ENCODE measurements at regions not wholly inside any gene's neighbourhood (a gene's known extent, or its start where the extent isn't known, plus 50 kb on each side); places are given as distances from the start of the nearest gene placed in this dataset.

DNA sequence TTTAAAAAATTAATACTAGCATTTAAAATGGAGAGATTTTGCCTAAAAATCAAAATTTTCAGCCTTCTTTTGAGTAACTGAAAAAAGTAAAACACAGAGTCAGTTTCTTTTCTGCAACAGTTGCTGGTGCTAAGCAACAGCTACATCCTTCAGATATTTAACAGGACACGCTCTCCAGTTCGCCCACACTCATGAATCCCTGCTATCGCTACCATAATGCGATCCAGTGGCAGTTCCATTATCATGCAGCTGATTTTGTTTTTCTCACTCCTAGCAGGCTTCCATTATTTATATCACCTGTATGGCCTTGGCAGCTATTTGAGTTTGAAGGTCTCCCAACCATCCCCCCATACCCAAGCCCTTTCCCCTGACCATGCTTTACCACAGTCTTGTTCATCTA, 93.1 kb upstream of the NCKAP5 start:
- H3K36me3 Mint-ChIP-seq (ENCODE audit: low read depth), result no peaks in the 10 kb centered on the region
- ChIA-PET CTCF (no interaction called here), POLR2A (no interaction called here)
- TF ChIP-seq, protein P1, sequence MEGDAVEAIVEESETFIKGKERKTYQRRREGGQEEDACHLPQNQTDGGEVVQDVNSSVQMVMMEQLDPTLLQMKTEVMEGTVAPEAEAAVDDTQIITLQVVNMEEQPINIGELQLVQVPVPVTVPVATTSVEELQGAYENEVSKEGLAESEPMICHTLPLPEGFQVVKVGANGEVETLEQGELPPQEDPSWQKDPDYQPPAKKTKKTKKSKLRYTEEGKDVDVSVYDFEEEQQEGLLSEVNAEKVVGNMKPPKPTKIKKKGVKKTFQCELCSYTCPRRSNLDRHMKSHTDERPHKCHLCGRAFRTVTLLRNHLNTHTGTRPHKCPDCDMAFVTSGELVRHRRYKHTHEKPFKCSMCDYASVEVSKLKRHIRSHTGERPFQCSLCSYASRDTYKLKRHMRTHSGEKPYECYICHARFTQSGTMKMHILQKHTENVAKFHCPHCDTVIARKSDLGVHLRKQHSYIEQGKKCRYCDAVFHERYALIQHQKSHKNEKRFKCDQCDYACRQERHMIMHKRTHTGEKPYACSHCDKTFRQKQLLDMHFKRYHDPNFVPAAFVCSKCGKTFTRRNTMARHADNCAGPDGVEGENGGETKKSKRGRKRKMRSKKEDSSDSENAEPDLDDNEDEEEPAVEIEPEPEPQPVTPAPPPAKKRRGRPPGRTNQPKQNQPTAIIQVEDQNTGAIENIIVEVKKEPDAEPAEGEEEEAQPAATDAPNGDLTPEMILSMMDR (IDR thresholded peaks at IDR 0.05), result no peak
- peaks cover 2% of the 10 kb centered on the region for H3K27me3 Mint-ChIP-seq
- H3K9me3 Mint-ChIP-seq, result no peaks in the 10 kb centered on the region
- intact Hi-C loops (cut with micrococcal nuclease), result no loop called here
- H3K4me3 Mint-ChIP-seq, result no peak overlapping the region
- no peaks in the 10 kb centered on the region for H3K4me1 Mint-ChIP-seq
- no peak overlapping the region for H3K27ac Mint-ChIP-seq
- ATAC-seq (ENCODE audit: low read depth) (no peak), DNase-seq (no peak)

GRCh38 chr2:133666621-133667020, 98.4 kb upstream of the NCKAP5 start:
- POLR2A ChIA-PET, result no interaction called here
- CTCF ChIA-PET, result no interaction called here
- TF ChIP-seq, protein P1 (IDR thresholded peaks at IDR 0.05), result no peak
- no peak for ATAC-seq (ENCODE audit: low read depth)
- intact Hi-C loops (cut with micrococcal nuclease), result no loop called here
- no peaks in the 10 kb centered on the region for H3K36me3 Mint-ChIP-seq (ENCODE audit: low read depth)
- H3K27me3 Mint-ChIP-seq, result no peaks in the 10 kb centered on the region
- no peak overlapping the region for H3K4me3 Mint-ChIP-seq
- peaks cover 7% of the 10 kb centered on the region for H3K9me3 Mint-ChIP-seq
- no peaks in the 10 kb centered on the region for H3K4me1 Mint-ChIP-seq
- H3K27ac Mint-ChIP-seq, result no peak overlapping the region
- no peak for DNase-seq

GRCh38 chr2:133667085-133667484, 98.8 kb upstream of the NCKAP5 start:
- Mint-ChIP-seq H3K27ac (no peak overlapping the region), H3K36me3 (ENCODE audit: low read depth) (no peaks in the 10 kb centered on the region), H3K4me1 (no peaks in the 10 kb centered on the region), H3K9me3 (peaks cover 7% of the 10 kb centered on the region), H3K4me3 (no peak overlapping the region), H3K27me3 (no peaks in the 10 kb centered on the region)
- CTCF ChIA-PET, result no interaction called here
- TF ChIP-seq, protein P1 (IDR thresholded peaks at IDR 0.05), result no peak
- intact Hi-C loops (cut with micrococcal nuclease), result no loop called here
- POLR2A ChIA-PET, result no interaction called here
- ATAC-seq (ENCODE audit: low read depth), result no peak
- no peak for DNase-seq

- Mint-ChIP-seq H3K27ac (no peak overlapping the region), H3K4me1 (no peaks in the 10 kb centered on the region), H3K27me3 (no peaks in the 10 kb centered on the region), H3K36me3 (ENCODE audit: low read depth) (no peaks in the 10 kb centered on the region), H3K9me3 (peaks cover 7% of the 10 kb centered on the region), H3K4me3 (no peak overlapping the region)
- ChIA-PET POLR2A (no interaction called here), CTCF (no interaction called here)
- intact Hi-C loops (cut with micrococcal nuclease), result no loop called here
- ATAC-seq (ENCODE audit: low read depth) (no peak), DNase-seq (no peak)
- TF ChIP-seq, protein P1 (IDR thresholded peaks at IDR 0.05), result no peak
Measured at GRCh38 chr2:133667968-133668367, 99.7 kb upstream of the NCKAP5 start.

- ATAC-seq (ENCODE audit: low read depth) (no peak), DNase-seq (no peak)
- POLR2A ChIA-PET, result no interaction called here
- Mint-ChIP-seq H3K27ac (no peak overlapping the region), H3K4me3 (no peak overlapping the region), H3K9me3 (peaks cover 7% of the 10 kb centered on the region), H3K4me1 (no peaks in the 10 kb centered on the region), H3K36me3 (ENCODE audit: low read depth) (no peaks in the 10 kb centered on the region), H3K27me3 (peaks cover 3% of the 10 kb centered on the region)
- TF ChIP-seq, protein P1 (IDR thresholded peaks at IDR 0.05), result no peak
- intact Hi-C loops (cut with micrococcal nuclease), result no loop called here
- CTCF ChIA-PET, result no interaction called here
Measured at GRCh38 chr2:133668547-133668946, 100.3 kb upstream of the NCKAP5 start.

All from activated B cell treated with CpG ODN at 0.5 μM for 24 hours (primary cell).